GM12878 (cell line): ENCODE measurements at regions not wholly inside any gene's neighbourhood (a gene's known extent, or its start where the extent isn't known, plus 50 kb on each side); places are given as distances from the start of the nearest gene placed in this dataset.

Experiments
- ATAC-seq: fragments of 200-7000 bp; cut with Tn5 transposase; 3 replicates; pipeline ENCODE4 v1.9.1; 2020; ENCODE audit warnings: mild to moderate bottlenecking, moderate library complexity
- BruUV-seq: library from RNA; stranded (reverse); fragments of 400-500 nt; replicated peaks from 2 replicates; lab custom pipeline; 2021; lab: Mats Ljungman, UMichigan
- CTCF ChIA-PET: fragments of 300-600 bp; sonication (Branson Sonifier 250); formaldehyde crosslinking; extraction: SDS; loops from one replicate; lab custom pipeline; 2021; ENCODE audit warnings: inconsistent platforms; lab: Yijun Ruan, JAX
- POLR2A ChIA-PET: fragments of 350-600 bp; formaldehyde crosslinking; extraction: SDS; loops from one replicate; lab custom pipeline; 2021; ENCODE audit warnings: inconsistent platforms; lab: Charles Lee
- RAD21 ChIA-PET: fragments of 300-600 bp; sonication (Branson Sonifier 250); formaldehyde crosslinking; loops from one replicate; lab custom pipeline; 2023; ENCODE audit warnings: antibody characterized with exemption; ENCODE audit not compliant: unreplicated experiment; lab: Charles Lee
- SMC1A ChIA-PET: fragments of 300-600 bp; sonication (Branson Sonifier 250); formaldehyde crosslinking; loops from one replicate; lab custom pipeline; 2023; ENCODE audit not compliant: unreplicated experiment, uncharacterized antibody; lab: Charles Lee
- DNase-seq: peaks from one replicate; pipeline ENCODE4 v3.0.0-alpha.2; 2011; ENCODE audit warnings: low read depth, low spot score
- FAIRE-seq: peaks from 3 replicates; lab custom pipeline; 2011; peaks lifted over from hg19 to GRCh38; lab: Jason Lieb, UNC
- H2AFZ ChIP-seq: 2 replicates; pipeline ENCODE4 v1.6.0; 2011; ENCODE audit warnings: low read depth, low read length, control low read depth; ENCODE audit not compliant: control insufficient read depth
- H3K27ac ChIP-seq: 2 replicates; pipeline ENCODE4 v1.5.1; 2011; ENCODE audit warnings: control low read depth; ENCODE audit not compliant: control insufficient read depth, insufficient read depth
- H3K27me3 ChIP-seq, 2 experiments: replicated peaks in 1 of 2; 2 replicates each; pipeline versions ENCODE4 v1.6.0 to v1.6.1; 2011; ENCODE audit warnings: low read length in 1 of 2; ENCODE audit not compliant: control insufficient read depth in 2 of 2, insufficient read depth in 2 of 2
- H3K36me3 ChIP-seq, 2 experiments: 2 replicates each; pipeline ENCODE4 v1.5.1; 2011; ENCODE audit warnings: low read length in 1 of 2; ENCODE audit not compliant: control insufficient read depth in 2 of 2, insufficient read depth in 2 of 2
- H3K4me1 ChIP-seq: 2 replicates; pipeline ENCODE4 v1.6.1; 2011; ENCODE audit warnings: mild to moderate bottlenecking, low read length, moderate library complexity, mixed read lengths; ENCODE audit not compliant: control insufficient read depth, insufficient read depth
- H3K4me2 ChIP-seq: 2 replicates; pipeline ENCODE4 v1.6.0; 2011; ENCODE audit warnings: control low read depth; ENCODE audit not compliant: control insufficient read depth, insufficient read depth
- H3K4me3 ChIP-seq: fragments of 200-600 bp; sonication (generic); 2 replicates; pipeline ENCODE4 v1.5.1; 2016
- H3K79me2 ChIP-seq: 2 replicates; pipeline ENCODE4 v1.6.0; 2011; ENCODE audit warnings: low read length; ENCODE audit not compliant: control insufficient read depth, insufficient read depth
- H3K9ac ChIP-seq: 2 replicates; pipeline ENCODE4 v1.8.0; 2011; ENCODE audit warnings: low read length, control low read depth, mixed read lengths; ENCODE audit not compliant: control insufficient read depth, insufficient read depth
- H3K9me3 ChIP-seq: replicated peaks from 3 replicates; pipeline ENCODE4 v1.5.1; 2011; ENCODE audit warnings: mild to moderate bottlenecking, low read length; ENCODE audit not compliant: control insufficient read depth, insufficient read depth
- H4K20me1 ChIP-seq: 2 replicates; pipeline ENCODE4 v1.6.0; 2011; ENCODE audit not compliant: control insufficient read depth, insufficient read depth
- BACH1 ChIP-seq: fragments of 450-650 bp; IDR thresholded peaks from 2 replicates; pipeline ENCODE4 v1.6.1; 2017; ENCODE audit warnings: mild to moderate bottlenecking, borderline replicate concordance
- BHLHE40 ChIP-seq, 2 experiments: fragments of 450-650 bp in 1 of 2; IDR thresholded peaks; 2 replicates each; pipeline ENCODE4 v1.6.1; 2011 to 2017; ENCODE audit warnings: low read depth in 2 of 2, borderline replicate concordance in 1 of 2, improper control_type of control experiment in 1 of 2, low read length in 1 of 2, mild to moderate bottlenecking in 1 of 2
- EP300 ChIP-seq, 2 experiments: fragments of 150-350 bp in 1 of 2; IDR thresholded peaks; 2 replicates each; pipeline ENCODE4 v1.6.1; 2011 to 2012; ENCODE audit warnings: low read depth in 2 of 2, low read length in 2 of 2, borderline replicate concordance in 1 of 2, improper control_type of control experiment in 1 of 2, inconsistent platforms in 1 of 2; ENCODE audit not compliant: control insufficient read depth in 1 of 2
- FOS ChIP-seq: IDR thresholded peaks from 3 replicates; pipeline ENCODE4 v1.6.1; 2011; ENCODE audit warnings: borderline replicate concordance; ENCODE audit not compliant: insufficient read length; ENCODE audit errors: extremely low read depth
- SKIL ChIP-seq: fragments of 450-650 bp; IDR thresholded peaks from 2 replicates; pipeline ENCODE4 v1.6.1; 2017; ENCODE audit warnings: mild to moderate bottlenecking, low read depth, inconsistent platforms; ENCODE audit not compliant: poor library complexity, severe bottlenecking
- TAF1 ChIP-seq: IDR thresholded peaks from 2 replicates; pipeline ENCODE4 v1.6.1; 2011; ENCODE audit warnings: mild to moderate bottlenecking, low read depth, low read length, borderline replicate concordance
- TARDBP ChIP-seq: IDR thresholded peaks from 2 replicates; pipeline ENCODE4 v1.6.1; 2016; ENCODE audit warnings: borderline replicate concordance
- USF2 ChIP-seq: IDR thresholded peaks from 2 replicates; pipeline ENCODE4 v1.6.1; 2011; ENCODE audit warnings: low read depth, low read length, improper control_type of control experiment, borderline replicate concordance
- WGBS: methylation state at CpG from one replicate; pipeline ENCODE4 v1.1.6; 2016; ENCODE audit warnings: low lambda C conversion rate; ENCODE audit not compliant: insufficient replicate concordance, insufficient coverage; ENCODE audit errors: missing lambda C conversion rate; 5-methylcytosine and 5-hydroxymethylcytosine counted together
- in situ Hi-C: fragments of 300-500 bp; cut with MboI; formaldehyde crosslinking; loops from 9 replicates; pipeline ENCODE4 v1.14.3; 2018; ENCODE audit warnings: mixed read lengths
- intact Hi-C: fragments of 100-400 bp; cut with micrococcal nuclease; formaldehyde crosslinking; loops from one replicate; pipeline ENCODE4 v1.14.2; 2022; ENCODE audit not compliant: unreplicated experiment

GRCh38 chr10:91071786-91072185, 148.7 kb upstream of the PCGF5 start:
- H2AFZ ChIP-seq = no peak overlapping the region
- ChIA-PET RAD21 (no interaction called here), CTCF (no interaction called here), SMC1A (no interaction called here), POLR2A (no interaction called here)
- TF ChIP-seq TAF1 = no peak
- TF ChIP-seq BACH1 = no peak
- no peak for TF ChIP-seq FOS
- TF ChIP-seq SKIL = no peak
- no peak for TF ChIP-seq USF2
- no peak for TF ChIP-seq BHLHE40 (IDR thresholded peaks at IDR 0.05; ENCODE audit: borderline replicate concordance in 1 of 2, low read depth in 2 of 2, low read length in 1 of 2)
- TF ChIP-seq EP300 (IDR thresholded peaks at IDR 0.05; ENCODE audit: borderline replicate concordance in 1 of 2, control insufficient read depth in 1 of 2, low read depth in 2 of 2, low read length in 2 of 2) = no peak
- no peak for TF ChIP-seq TARDBP
- H3K9ac ChIP-seq = no peak overlapping the region
- no peak for DNase-seq
- WGBS = 100% methylated on average over 1 of the region's 1 CpG
- no TSS peak for BruUV-seq
- no peaks in the 10 kb centered on the region for H4K20me1 ChIP-seq
- FAIRE-seq = no peak
- H3K9me3 ChIP-seq = no peaks in the 10 kb centered on the region; the same call in 2 of the 3 replicates
- no peaks in the 10 kb centered on the region for H3K27me3 ChIP-seq
- H3K4me1 ChIP-seq = no peaks in the 10 kb centered on the region
- ATAC-seq = no peak
- no peak overlapping the region for H3K4me2 ChIP-seq
- intact Hi-C loops (no loop called here), in situ Hi-C loops (no loop called here)
- no peaks in the 10 kb centered on the region for H3K36me3 ChIP-seq
- H3K27ac ChIP-seq = no peak overlapping the region
- no peaks in the 10 kb centered on the region for H3K79me2 ChIP-seq
- no peak overlapping the region for H3K4me3 ChIP-seq
